ENCODE measurements at regions not wholly inside any gene's neighbourhood (a gene's known extent, or its start where the extent isn't known, plus 50 kb on each side); places are given as distances from the start of the nearest gene placed in this dataset.

DNA sequence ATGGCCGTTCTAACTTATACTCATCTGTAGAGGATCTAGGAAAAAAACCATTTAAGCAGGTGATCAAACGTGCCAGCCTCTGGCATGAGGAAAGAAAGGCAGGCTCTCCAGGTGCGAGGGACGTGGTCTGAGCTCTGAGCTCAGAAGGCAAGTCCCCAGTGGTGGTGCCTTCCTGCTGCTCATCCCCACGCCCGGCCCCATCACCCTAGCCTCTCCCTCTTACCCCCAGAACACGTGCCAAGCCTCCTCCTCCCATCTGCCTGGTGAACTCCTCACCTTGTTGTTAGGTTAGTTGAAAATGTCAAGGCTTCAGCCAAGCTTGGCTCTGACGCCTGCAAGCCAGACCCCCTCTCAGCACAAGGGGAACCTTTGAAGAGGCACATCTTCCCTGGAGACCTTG is 571.2 kb upstream of the MKI67 start:
- Histone ChIP-seq H3K36me3 (ENCODE audit: control insufficient read depth, insufficient read depth, low read length) (no peaks in the 10 kb centered on the region), H3K4me3 (replicated peaks; ENCODE audit: low read depth, low read length) (no peak overlapping the region), H3K27me3 (replicated peaks; ENCODE audit: control insufficient read depth, insufficient read depth, low read length) (no peaks in the 10 kb centered on the region)
- TF ChIP-seq CTCF (IDR thresholded peaks at IDR 0.05; ENCODE audit: insufficient read depth, low read length, poor library complexity, severe bottlenecking): no peak
- no peak for DNase-seq (ENCODE audit: extremely low read depth, insufficient read length)

DNA sequence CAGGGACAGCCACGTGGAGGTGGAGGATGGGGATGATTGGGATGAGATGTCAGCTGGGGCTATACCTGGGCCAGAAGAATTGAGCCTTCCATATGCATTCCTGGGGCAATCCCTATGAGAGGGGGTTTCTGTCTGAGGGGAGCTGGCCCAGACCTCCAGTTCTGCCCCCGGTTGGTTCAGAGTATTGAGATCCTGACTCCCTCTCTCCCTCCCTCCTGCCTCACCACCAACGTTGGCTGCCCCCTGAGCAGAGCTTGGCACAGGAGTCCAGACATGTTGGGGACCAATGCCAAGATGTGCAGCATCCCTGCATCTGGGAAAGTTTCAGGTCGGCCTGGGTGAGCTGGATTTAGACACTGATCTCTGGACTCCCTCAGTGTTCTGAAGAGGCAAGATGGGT is 575.2 kb upstream of the MKI67 start:
- Histone ChIP-seq H3K36me3 (ENCODE audit: control insufficient read depth, insufficient read depth, low read length) (no peaks in the 10 kb centered on the region), H3K4me3 (replicated peaks; ENCODE audit: low read depth, low read length) (no peak overlapping the region), H3K27me3 (replicated peaks; ENCODE audit: control insufficient read depth, insufficient read depth, low read length) (no peaks in the 10 kb centered on the region)
- TF ChIP-seq CTCF (IDR thresholded peaks at IDR 0.05; ENCODE audit: insufficient read depth, low read length, poor library complexity, severe bottlenecking): no peak
- DNase-seq (ENCODE audit: extremely low read depth, insufficient read length): no peak

- Histone ChIP-seq H3K27me3 (replicated peaks; ENCODE audit: control insufficient read depth, insufficient read depth, low read length) (no peaks in the 10 kb centered on the region), H3K4me3 (replicated peaks; ENCODE audit: low read depth, low read length) (no peak overlapping the region), H3K36me3 (ENCODE audit: control insufficient read depth, insufficient read depth, low read length) (no peaks in the 10 kb centered on the region)
- TF ChIP-seq CTCF (IDR thresholded peaks at IDR 0.05; ENCODE audit: insufficient read depth, low read length, poor library complexity, severe bottlenecking): no peak
- no peak for DNase-seq (ENCODE audit: extremely low read depth, insufficient read length)
These were observed 575.6 kb upstream of the MKI67 start for GRCh38 chr10:128701837-128702236.

DNA sequence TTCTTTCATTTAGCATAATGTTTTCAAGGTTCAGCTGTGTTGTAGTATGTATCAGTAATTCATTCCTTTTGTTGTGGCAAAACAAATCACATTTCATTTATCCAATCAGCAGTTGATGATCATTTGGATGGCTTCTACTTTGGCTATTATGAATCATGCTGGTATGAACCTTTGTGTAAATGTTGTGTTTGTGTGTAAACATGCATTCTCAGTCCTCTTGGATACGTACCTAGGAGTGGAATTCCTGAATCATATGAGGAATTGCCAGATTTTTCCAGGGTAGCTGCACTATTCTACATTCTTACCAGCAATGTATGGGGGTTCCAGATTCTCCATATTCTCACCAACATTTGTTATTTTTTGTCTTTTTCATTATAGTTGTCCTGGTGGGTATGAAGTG is 578.5 kb upstream of the MKI67 start:
- Histone ChIP-seq H3K27me3 (replicated peaks; ENCODE audit: control insufficient read depth, insufficient read depth, low read length) (no peaks in the 10 kb centered on the region), H3K4me3 (replicated peaks; ENCODE audit: low read depth, low read length) (no peak overlapping the region), H3K36me3 (ENCODE audit: control insufficient read depth, insufficient read depth, low read length) (no peaks in the 10 kb centered on the region)
- TF ChIP-seq CTCF (IDR thresholded peaks at IDR 0.05; ENCODE audit: insufficient read depth, low read length, poor library complexity, severe bottlenecking): no peak
- no peak for DNase-seq (ENCODE audit: extremely low read depth, insufficient read length)

DNA sequence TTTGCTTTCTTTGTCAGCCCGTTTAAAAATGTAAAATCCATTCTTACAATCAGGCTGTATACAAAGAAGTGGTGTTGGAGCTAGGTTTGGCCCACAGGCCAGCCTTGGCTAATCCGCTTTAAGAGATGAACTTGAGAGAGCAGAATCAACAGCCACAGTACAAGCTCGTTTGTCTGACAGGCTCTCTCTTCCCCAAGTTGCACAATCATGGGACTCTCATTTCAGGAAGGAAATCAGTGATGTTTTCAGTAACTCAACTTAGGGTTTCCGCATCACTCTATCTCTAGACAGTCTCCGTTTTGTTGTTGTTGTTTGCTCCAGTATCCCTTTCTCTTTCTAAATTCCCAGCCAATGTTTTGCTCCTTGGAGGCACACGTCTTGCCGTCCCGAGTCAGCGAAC is 582.0 kb upstream of the MKI67 start:
- H3K4me3 ChIP-seq (replicated peaks; ENCODE audit: low read depth, low read length): no peak overlapping the region
- DNase-seq (ENCODE audit: extremely low read depth, insufficient read length): no peak
- H3K27me3 ChIP-seq (replicated peaks; ENCODE audit: control insufficient read depth, insufficient read depth, low read length): no peaks in the 10 kb centered on the region
- no peaks in the 10 kb centered on the region for H3K36me3 ChIP-seq (ENCODE audit: control insufficient read depth, insufficient read depth, low read length)
- TF ChIP-seq CTCF (IDR thresholded peaks at IDR 0.05; ENCODE audit: insufficient read depth, low read length, poor library complexity, severe bottlenecking): no peak

GRCh38 chr10:128709686-128710085 is 583.5 kb upstream of the MKI67 start:
- no peaks in the 10 kb centered on the region for H3K36me3 ChIP-seq (ENCODE audit: control insufficient read depth, insufficient read depth, low read length)
- no peak overlapping the region for H3K4me3 ChIP-seq (replicated peaks; ENCODE audit: low read depth, low read length)
- no peak for TF ChIP-seq CTCF (IDR thresholded peaks at IDR 0.05; ENCODE audit: insufficient read depth, low read length, poor library complexity, severe bottlenecking)
- H3K27me3 ChIP-seq (replicated peaks; ENCODE audit: control insufficient read depth, insufficient read depth, low read length): no peaks in the 10 kb centered on the region
- no peak for DNase-seq (ENCODE audit: extremely low read depth, insufficient read length)

All from GM06990 (cell line).